ENCODE measurements at regions not wholly inside any gene's neighbourhood (a gene's known extent, or its start where the extent isn't known, plus 50 kb on each side); places are given as distances from the start of the nearest gene placed in this dataset.

- TF ChIP-seq EZH2phosphoT487 (IDR thresholded peaks at IDR 0.05; ENCODE audit: borderline replicate concordance) (no peak), CTCF (conservative IDR thresholded peaks at IDR 0.05; ENCODE audit: low read length) (no peak)
- no peak overlapping the region for H2AFZ ChIP-seq (ENCODE audit: low read length)
- H3K4me1 ChIP-seq (ENCODE audit: insufficient read depth, low read length, poor library complexity, severe bottlenecking), result no peaks in the 10 kb centered on the region
- H3K27me3 ChIP-seq (ENCODE audit: insufficient read depth, low read length, poor library complexity, severe bottlenecking), result no peaks in the 10 kb centered on the region
- no peaks in the 10 kb centered on the region for H3F3A ChIP-seq (ENCODE audit: low read depth)
- H3K9me3 ChIP-seq (ENCODE audit: insufficient read depth, low read depth, low read length), result no peaks in the 10 kb centered on the region
- H3K36me3 ChIP-seq (ENCODE audit: insufficient read depth, low read length), result no peaks in the 10 kb centered on the region
- no peaks in the 10 kb centered on the region for H3K79me2 ChIP-seq (ENCODE audit: insufficient read depth, low read length)
- no peak overlapping the region for H3K4me3 ChIP-seq (ENCODE audit: low read length, poor library complexity, severe bottlenecking)
- no peaks in the 10 kb centered on the region for H3K9me2 ChIP-seq (replicated peaks; ENCODE audit: low read depth, low read length)
- no peak overlapping the region for H3K4me2 ChIP-seq (ENCODE audit: low read depth, low read length, poor library complexity, severe bottlenecking)
- no peaks in the 10 kb centered on the region for H4K20me1 ChIP-seq (ENCODE audit: insufficient read depth, low read length, poor library complexity, severe bottlenecking)
- H3K9ac ChIP-seq (ENCODE audit: low read depth, low read length, poor library complexity, severe bottlenecking), result no peak overlapping the region
Observed at GRCh38 chr13:47226516-47226915, 329.7 kb upstream of the HTR2A start.

GRCh38 chr13:47220453-47221140 is 323.7 kb upstream of the HTR2A start:
- H3F3A ChIP-seq (ENCODE audit: low read depth), result no peaks in the 10 kb centered on the region
- no peaks in the 10 kb centered on the region for H3K27me3 ChIP-seq (ENCODE audit: insufficient read depth, low read length, poor library complexity, severe bottlenecking)
- H3K36me3 ChIP-seq (ENCODE audit: insufficient read depth, low read length), result no peaks in the 10 kb centered on the region
- TF ChIP-seq CTCF (conservative IDR thresholded peaks at IDR 0.05; ENCODE audit: low read length), result no peak
- no peak for TF ChIP-seq EZH2phosphoT487 (IDR thresholded peaks at IDR 0.05; ENCODE audit: borderline replicate concordance)
- no peak overlapping the region for H3K4me3 ChIP-seq (ENCODE audit: low read length, poor library complexity, severe bottlenecking)
- H3K4me2 ChIP-seq (ENCODE audit: low read depth, low read length, poor library complexity, severe bottlenecking), result no peak overlapping the region
- H4K20me1 ChIP-seq (ENCODE audit: insufficient read depth, low read length, poor library complexity, severe bottlenecking), result no peaks in the 10 kb centered on the region
- H3K9ac ChIP-seq (ENCODE audit: low read depth, low read length, poor library complexity, severe bottlenecking), result no peak overlapping the region
- H3K79me2 ChIP-seq (ENCODE audit: insufficient read depth, low read length), result no peaks in the 10 kb centered on the region
- H2AFZ ChIP-seq (ENCODE audit: low read length), result no peak overlapping the region
- H3K4me1 ChIP-seq (ENCODE audit: insufficient read depth, low read length, poor library complexity, severe bottlenecking), result no peaks in the 10 kb centered on the region
- peaks cover 3% of the 10 kb centered on the region; the same call in 1 of the 2 replicates for H3K9me2 ChIP-seq (replicated peaks; ENCODE audit: low read depth, low read length)
- H3K9me3 ChIP-seq (ENCODE audit: insufficient read depth, low read depth, low read length), result no peaks in the 10 kb centered on the region

- Histone ChIP-seq H3K9me2 (replicated peaks; ENCODE audit: low read depth, low read length) (peaks cover 3% of the 10 kb centered on the region; the same call in 1 of the 2 replicates), H3K36me3 (ENCODE audit: insufficient read depth, low read length) (no peaks in the 10 kb centered on the region), H2AFZ (ENCODE audit: low read length) (no peak overlapping the region), H4K20me1 (ENCODE audit: insufficient read depth, low read length, poor library complexity, severe bottlenecking) (no peaks in the 10 kb centered on the region), H3K4me2 (ENCODE audit: low read depth, low read length, poor library complexity, severe bottlenecking) (no peak overlapping the region), H3K27me3 (ENCODE audit: insufficient read depth, low read length, poor library complexity, severe bottlenecking) (no peaks in the 10 kb centered on the region), H3F3A (ENCODE audit: low read depth) (no peaks in the 10 kb centered on the region), H3K79me2 (ENCODE audit: insufficient read depth, low read length) (no peaks in the 10 kb centered on the region), H3K4me3 (ENCODE audit: low read length, poor library complexity, severe bottlenecking) (no peak overlapping the region), H3K9me3 (ENCODE audit: insufficient read depth, low read depth, low read length) (no peaks in the 10 kb centered on the region), H3K4me1 (ENCODE audit: insufficient read depth, low read length, poor library complexity, severe bottlenecking) (no peaks in the 10 kb centered on the region), H3K9ac (ENCODE audit: low read depth, low read length, poor library complexity, severe bottlenecking) (no peak overlapping the region)
- TF ChIP-seq EZH2phosphoT487 (IDR thresholded peaks at IDR 0.05; ENCODE audit: borderline replicate concordance), result no peak
- TF ChIP-seq CTCF (conservative IDR thresholded peaks at IDR 0.05; ENCODE audit: low read length), result no peak
Observed at GRCh38 chr13:47218611-47219010, 321.8 kb upstream of the HTR2A start.

Data from Loucy (cell line).